Lower lobe of right lung (tissue), 2 donors: ENCODE measurements at regions not wholly inside any gene's neighbourhood (a gene's known extent, or its start where the extent isn't known, plus 50 kb on each side); places are given as distances from the start of the nearest gene placed in this dataset.

Source experiments
- ATAC-seq, 2 donors: fragments of 200-7000 bp; cut with Tn5 transposase; one replicate each; pipeline ENCODE4 v1.9.1; 2020 to 2022; ENCODE audit warnings: mild to moderate bottlenecking in 2 of 2, moderate library complexity in 2 of 2
- DNase-seq: peaks from one replicate; pipeline ENCODE4 v3.0.0-alpha.2; 2020
- H3K27ac ChIP-seq: fragments of 200-600 bp; one replicate; pipeline ENCODE4 v1.8.0; 2022
- H3K27me3 ChIP-seq: fragments of 200-600 bp; one replicate; pipeline ENCODE4 v1.8.0; 2022; ENCODE audit warnings: low read depth
- H3K36me3 ChIP-seq: fragments of 200-600 bp; one replicate; pipeline ENCODE4 v1.8.0; 2022; ENCODE audit warnings: mild to moderate bottlenecking
- H3K4me1 ChIP-seq: fragments of 200-600 bp; one replicate; pipeline ENCODE4 v1.8.0; 2022
- H3K4me3 ChIP-seq: fragments of 200-600 bp; one replicate; pipeline ENCODE4 v1.8.0; 2022; ENCODE audit warnings: mild to moderate bottlenecking
- H3K9me3 ChIP-seq: fragments of 200-600 bp; one replicate; pipeline ENCODE4 v1.8.0; 2022
- CTCF ChIP-seq: fragments of 200-600 bp; IDR thresholded peaks from one replicate; pipeline ENCODE4 v1.8.0; 2022; ENCODE audit warnings: antibody characterized with exemption, mild to moderate bottlenecking
- intact Hi-C: fragments of 100-400 bp; cut with DNase I; formaldehyde crosslinking; loops from one replicate; pipeline ENCODE4 v1.11.0; 2022
- donor health status: DM: no; HTN: yes; CAD: no; lungs with severe emphysema.

- intact Hi-C loops, result no loop called here
- DNase-seq, result no peak
- no peak overlapping the region for H3K27ac ChIP-seq
- ATAC-seq, result no peak
- peaks cover 26% of the 10 kb centered on the region for H3K4me1 ChIP-seq
- H3K27me3 ChIP-seq, result no peaks in the 10 kb centered on the region
- no peak overlapping the region for H3K4me3 ChIP-seq
- H3K9me3 ChIP-seq, result no peaks in the 10 kb centered on the region
- TF ChIP-seq CTCF, result no peak
- H3K36me3 ChIP-seq, result no peaks in the 10 kb centered on the region
These were observed 74.7 kb upstream of the CD44 start for GRCh38 chr11:35064114-35064800.

- DNase-seq, result no peak
- no peak overlapping the region for H3K4me3 ChIP-seq
- H3K4me1 ChIP-seq, result peaks cover 19% of the 10 kb centered on the region
- H3K9me3 ChIP-seq, result no peaks in the 10 kb centered on the region
- H3K27ac ChIP-seq, result no peak overlapping the region
- TF ChIP-seq CTCF, result no peak
- intact Hi-C loops, result no loop called here
- no peaks in the 10 kb centered on the region for H3K36me3 ChIP-seq
- no peaks in the 10 kb centered on the region for H3K27me3 ChIP-seq
- no peak for ATAC-seq
These were observed 73.4 kb upstream of the CD44 start for GRCh38 chr11:35065566-35065965.

GRCh38 chr11:35066030-35066429 is 72.9 kb upstream of the CD44 start:
- ATAC-seq (peak; percentile 36 to 47), DNase-seq (no peak)
- intact Hi-C loops, result no loop called here
- H3K9me3 ChIP-seq, result no peaks in the 10 kb centered on the region
- no peak overlapping the region for H3K27ac ChIP-seq
- TF ChIP-seq CTCF, result no peak
- H3K4me1 ChIP-seq, result peaks cover 19% of the 10 kb centered on the region
- no peaks in the 10 kb centered on the region for H3K27me3 ChIP-seq
- no peaks in the 10 kb centered on the region for H3K36me3 ChIP-seq
- no peak overlapping the region for H3K4me3 ChIP-seq

GRCh38 chr11:35066783-35067423 is 72.1 kb upstream of the CD44 start:
- Histone ChIP-seq H3K4me1 (peaks cover 15% of the 10 kb centered on the region), H3K27me3 (no peaks in the 10 kb centered on the region), H3K36me3 (no peaks in the 10 kb centered on the region), H3K9me3 (no peaks in the 10 kb centered on the region), H3K27ac (no peak overlapping the region), H3K4me3 (no peak overlapping the region)
- peak; percentile 17 to 66 for ATAC-seq
- intact Hi-C loops, result no loop called here
- DNase-seq, result no peak
- TF ChIP-seq CTCF, result no peak

- ATAC-seq (no peak), DNase-seq (no peak)
- Histone ChIP-seq H3K4me3 (no peak overlapping the region), H3K27ac (no peak overlapping the region), H3K9me3 (no peaks in the 10 kb centered on the region), H3K27me3 (no peaks in the 10 kb centered on the region), H3K36me3 (no peaks in the 10 kb centered on the region), H3K4me1 (peaks cover 4% of the 10 kb centered on the region)
- no peak for TF ChIP-seq CTCF
- intact Hi-C loops, result no loop called here
These were observed 67.2 kb upstream of the CD44 start for GRCh38 chr11:35071722-35072121.
